ENCODE measurements at regions not wholly inside any gene's neighbourhood (a gene's known extent, or its start where the extent isn't known, plus 50 kb on each side); places are given as distances from the start of the nearest gene placed in this dataset.

DNA sequence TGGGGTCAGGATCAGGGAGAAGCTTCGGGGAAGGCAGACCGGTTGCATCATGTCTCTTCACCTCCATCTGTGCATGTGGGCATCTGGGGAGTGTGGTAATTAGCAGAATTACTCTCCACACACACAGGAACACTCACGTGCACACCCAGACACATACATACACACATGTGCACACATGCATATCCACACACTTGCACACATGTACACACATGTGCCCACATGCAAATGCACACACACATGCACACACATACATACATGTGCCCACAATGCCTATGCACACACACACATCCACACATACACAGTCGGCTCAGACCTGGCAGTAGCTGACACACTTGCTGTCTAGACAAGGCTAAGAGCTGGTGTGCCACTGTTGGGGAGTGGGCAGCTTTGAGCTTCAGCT lies 212.3 kb upstream of the PMEPA1 start:
- Mint-ChIP-seq H3K27me3 (ENCODE audit: low read depth in 3 of 3) (peaks cover 2 to 4% (median 4%) of the 10 kb centered on the region in 3 donors), H3K27ac (no peak overlapping the region), H3K4me1 (no peaks in the 10 kb centered on the region), H3K9me3 (no peaks in the 10 kb centered on the region), H3K36me3 (peaks cover 0 to 3% (median 0%) of the 10 kb centered on the region in 3 donors), H3K4me3 (no peak overlapping the region)
- no peak for DNase-seq

DNA sequence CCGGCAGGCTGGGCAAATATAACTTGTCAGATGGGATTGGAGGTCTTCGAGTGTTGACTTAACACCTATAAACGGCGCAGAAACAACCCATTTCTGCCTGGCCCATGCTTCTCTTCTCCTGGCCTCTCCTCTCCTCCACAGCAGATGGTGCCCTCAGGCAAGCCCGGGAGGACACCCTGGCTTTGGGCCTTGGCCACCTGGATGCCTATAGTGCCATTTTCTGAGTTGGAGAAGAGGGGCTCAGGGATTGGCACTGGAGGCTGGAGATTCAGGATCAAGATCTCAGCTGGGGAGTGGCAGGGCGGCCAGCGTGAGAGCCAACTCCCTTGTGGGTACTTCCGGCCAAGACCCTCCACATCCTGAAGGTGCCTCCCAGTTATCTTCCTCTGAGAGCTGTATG lies 211.9 kb upstream of the PMEPA1 start:
- Mint-ChIP-seq H3K27me3 (ENCODE audit: low read depth in 3 of 3) (peaks cover 2 to 4% (median 3%) of the 10 kb centered on the region in 3 donors), H3K9me3 (no peaks in the 10 kb centered on the region), H3K4me1 (no peaks in the 10 kb centered on the region), H3K27ac (no peak overlapping the region), H3K36me3 (peaks cover 0 to 3% (median 0%) of the 10 kb centered on the region in 3 donors), H3K4me3 (no peak overlapping the region)
- no peak for DNase-seq

DNA sequence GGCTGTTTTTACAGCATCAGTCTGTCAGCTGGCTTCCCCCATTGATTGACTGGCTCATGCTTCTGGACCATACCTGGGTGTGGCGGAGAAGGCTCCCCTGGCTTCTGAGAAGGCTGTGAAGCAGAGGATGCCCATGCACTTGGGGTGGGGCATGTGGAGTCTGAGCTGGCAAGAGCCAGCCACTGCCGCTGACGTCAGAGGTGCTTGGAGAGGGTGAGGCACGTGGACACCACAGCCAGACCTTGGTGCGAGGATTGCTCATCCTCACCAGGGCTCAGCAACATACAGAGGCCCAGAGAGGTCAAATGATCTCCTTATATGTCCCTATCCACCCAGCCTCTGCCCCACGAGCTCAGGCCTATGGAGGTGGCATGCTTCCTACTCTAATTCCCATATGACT lies 211.2 kb upstream of the PMEPA1 start:
- Mint-ChIP-seq H3K27me3 (ENCODE audit: low read depth in 3 of 3) (peaks cover 2 to 4% (median 3%) of the 10 kb centered on the region in 3 donors), H3K4me3 (no peak overlapping the region), H3K9me3 (no peaks in the 10 kb centered on the region), H3K36me3 (peaks cover 0 to 3% (median 0%) of the 10 kb centered on the region in 3 donors), H3K27ac (no peak overlapping the region), H3K4me1 (no peaks in the 10 kb centered on the region)
- no peak for DNase-seq

DNA sequence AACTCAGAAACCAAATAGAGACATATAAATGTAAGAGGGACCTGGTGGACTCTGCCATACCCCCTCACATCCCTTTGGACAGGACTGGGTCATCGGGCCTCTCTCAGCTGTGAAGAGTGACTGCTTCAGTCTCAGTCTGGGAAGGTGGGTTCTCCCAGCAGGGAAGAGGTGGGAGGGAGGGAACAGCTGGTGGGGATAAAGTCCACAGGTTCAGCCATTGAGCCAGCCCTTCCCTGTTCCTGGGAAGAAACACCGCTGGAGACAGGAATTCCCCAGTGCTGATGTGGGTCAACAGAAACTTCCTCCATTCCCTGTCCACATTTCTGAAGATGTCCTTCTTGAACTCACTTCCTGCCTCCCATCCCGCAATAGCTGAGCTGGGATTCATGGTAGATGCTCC lies 209.2 kb upstream of the PMEPA1 start:
- DNase-seq, result no peak
- no peak overlapping the region for H3K4me3 Mint-ChIP-seq
- H3K9me3 Mint-ChIP-seq, result no peaks in the 10 kb centered on the region
- H3K4me1 Mint-ChIP-seq, result no peaks in the 10 kb centered on the region
- H3K27ac Mint-ChIP-seq, result no peak overlapping the region
- H3K27me3 Mint-ChIP-seq (ENCODE audit: low read depth in 3 of 3), result peaks cover 2 to 4% (median 2%) of the 10 kb centered on the region in 3 donors
- peaks cover 0 to 3% (median 0%) of the 10 kb centered on the region in 3 donors for H3K36me3 Mint-ChIP-seq

DNA sequence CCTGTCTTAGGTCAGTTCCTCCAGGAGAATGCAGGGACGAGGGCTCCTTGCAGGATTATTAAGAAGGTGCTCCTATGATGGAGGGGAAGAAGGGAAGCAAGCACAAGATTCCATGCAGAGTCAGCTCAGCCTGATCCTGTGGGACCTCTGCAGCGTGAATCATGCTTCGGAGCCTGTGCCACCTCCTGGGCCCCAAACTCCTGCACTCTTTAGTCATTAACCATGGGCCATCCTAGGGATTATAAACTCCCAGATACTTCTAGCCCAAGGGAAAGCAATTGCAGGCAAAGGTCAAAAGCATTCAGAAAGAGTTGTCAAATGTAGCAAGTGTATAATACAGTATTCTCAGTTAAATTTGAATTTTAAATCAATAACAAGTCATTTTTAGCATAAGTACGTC lies 208.7 kb upstream of the PMEPA1 start:
- H3K4me1 Mint-ChIP-seq, result no peaks in the 10 kb centered on the region
- DNase-seq, result no peak
- peaks cover 0 to 3% (median 0%) of the 10 kb centered on the region in 3 donors for H3K36me3 Mint-ChIP-seq
- no peak overlapping the region for H3K27ac Mint-ChIP-seq
- no peak overlapping the region for H3K4me3 Mint-ChIP-seq
- H3K27me3 Mint-ChIP-seq (ENCODE audit: low read depth in 3 of 3), result peaks cover 2 to 4% (median 2%) of the 10 kb centered on the region in 3 donors
- no peaks in the 10 kb centered on the region for H3K9me3 Mint-ChIP-seq

DNA sequence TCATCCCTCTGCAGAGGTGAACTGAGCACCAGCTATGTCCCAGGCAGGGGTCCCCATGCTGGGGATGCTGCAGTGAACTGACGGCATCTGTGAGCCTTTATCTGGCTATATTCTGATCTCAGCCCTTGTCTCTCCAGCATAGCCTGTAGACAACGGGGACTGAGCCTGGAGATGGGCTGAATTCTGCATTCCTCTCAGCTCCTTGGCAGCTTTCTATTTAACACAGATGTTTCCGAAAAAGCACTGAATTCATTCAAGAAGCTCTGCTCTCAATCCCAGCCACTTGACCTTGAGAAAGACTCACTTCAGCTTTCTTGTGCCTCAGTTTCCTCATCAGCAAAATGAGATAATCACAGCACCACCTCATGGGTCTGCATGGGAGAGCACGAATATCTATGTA lies 204.4 kb upstream of the PMEPA1 start:
- peaks cover 2 to 5% (median 4%) of the 10 kb centered on the region in 3 donors for H3K27me3 Mint-ChIP-seq (ENCODE audit: low read depth in 3 of 3)

DNA sequence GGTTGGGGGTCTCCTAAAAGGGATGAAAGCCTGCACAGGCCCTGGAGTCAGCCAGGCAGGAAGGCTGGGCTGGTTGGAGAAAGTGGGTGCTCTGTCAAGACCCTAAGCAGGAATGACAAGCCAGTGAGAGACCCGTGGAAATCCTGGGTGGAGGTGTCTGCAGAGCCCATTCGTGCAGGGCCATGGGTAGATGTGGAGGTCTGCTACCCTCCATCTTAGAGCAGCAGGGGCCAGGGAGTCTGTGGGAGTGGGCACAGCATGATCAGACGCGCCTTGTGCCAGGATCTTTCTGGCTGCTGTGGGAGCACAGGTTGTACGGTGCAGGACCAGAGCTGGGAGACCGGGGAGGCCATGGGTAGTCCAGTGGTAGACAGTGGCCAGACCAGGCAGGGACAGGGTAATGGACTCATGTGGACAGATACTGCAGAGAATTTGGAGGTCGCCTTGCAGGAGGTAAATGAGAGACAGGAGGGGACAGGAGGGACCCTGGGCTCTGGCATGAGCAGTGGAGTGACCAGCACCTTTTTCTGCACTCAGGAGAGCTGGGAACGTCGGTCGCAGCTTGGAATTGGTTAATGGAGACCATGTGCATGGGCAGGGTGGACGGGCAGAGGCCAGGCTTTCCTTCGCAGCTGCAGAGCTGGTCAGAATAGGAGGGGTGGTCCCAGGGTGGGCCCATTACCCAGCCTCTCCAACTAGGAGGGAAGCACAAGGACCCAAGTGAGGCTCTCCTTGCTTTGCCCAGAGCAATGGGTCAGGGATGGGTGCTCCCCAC lies 203.5 kb upstream of the PMEPA1 start:
- no peak overlapping the region for H3K4me3 Mint-ChIP-seq
- H3K4me1 Mint-ChIP-seq, result no peaks in the 10 kb centered on the region
- peaks cover 2 to 6% (median 5%) of the 10 kb centered on the region in 3 donors for H3K27me3 Mint-ChIP-seq (ENCODE audit: low read depth in 3 of 3)
- H3K9me3 Mint-ChIP-seq, result no peaks in the 10 kb centered on the region
- no peak for DNase-seq
- H3K36me3 Mint-ChIP-seq, result no peaks in the 10 kb centered on the region
- H3K27ac Mint-ChIP-seq, result no peak overlapping the region

More for the DNA sequence above, 204.4 kb upstream of the PMEPA1 start:
- no peak for DNase-seq
- no peak overlapping the region for H3K27ac Mint-ChIP-seq
- no peaks in the 10 kb centered on the region for H3K9me3 Mint-ChIP-seq
- H3K36me3 Mint-ChIP-seq, result peaks cover 0 to under 1% (median 0%) of the 10 kb centered on the region in 3 donors
- no peaks in the 10 kb centered on the region for H3K4me1 Mint-ChIP-seq
- no peak overlapping the region for H3K4me3 Mint-ChIP-seq

DNA sequence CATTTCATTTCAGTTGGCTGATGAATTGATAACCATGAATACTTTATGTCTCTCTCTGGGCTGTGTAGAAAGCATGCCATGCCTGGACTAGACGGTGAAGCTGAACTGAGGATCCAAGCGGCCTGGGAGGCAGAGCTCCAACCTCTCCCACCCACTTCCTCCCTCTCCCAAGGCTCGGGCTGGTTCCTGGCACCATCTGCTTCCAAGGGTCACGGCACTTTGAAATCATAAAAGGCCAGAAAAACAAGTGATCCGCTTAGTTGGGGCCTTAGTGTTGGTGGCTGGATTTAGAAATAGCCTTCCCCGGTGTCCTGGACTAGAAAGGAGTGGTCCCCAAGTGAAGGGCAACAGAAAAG lies 202.4 kb upstream of the PMEPA1 start:
- Mint-ChIP-seq H3K4me1 (no peaks in the 10 kb centered on the region), H3K27ac (no peak overlapping the region), H3K9me3 (no peaks in the 10 kb centered on the region), H3K36me3 (no peaks in the 10 kb centered on the region), H3K27me3 (ENCODE audit: low read depth in 3 of 3) (peaks cover 2 to 5% (median 2%) of the 10 kb centered on the region in 3 donors), H3K4me3 (no peak overlapping the region)
- DNase-seq, result no peak

DNA sequence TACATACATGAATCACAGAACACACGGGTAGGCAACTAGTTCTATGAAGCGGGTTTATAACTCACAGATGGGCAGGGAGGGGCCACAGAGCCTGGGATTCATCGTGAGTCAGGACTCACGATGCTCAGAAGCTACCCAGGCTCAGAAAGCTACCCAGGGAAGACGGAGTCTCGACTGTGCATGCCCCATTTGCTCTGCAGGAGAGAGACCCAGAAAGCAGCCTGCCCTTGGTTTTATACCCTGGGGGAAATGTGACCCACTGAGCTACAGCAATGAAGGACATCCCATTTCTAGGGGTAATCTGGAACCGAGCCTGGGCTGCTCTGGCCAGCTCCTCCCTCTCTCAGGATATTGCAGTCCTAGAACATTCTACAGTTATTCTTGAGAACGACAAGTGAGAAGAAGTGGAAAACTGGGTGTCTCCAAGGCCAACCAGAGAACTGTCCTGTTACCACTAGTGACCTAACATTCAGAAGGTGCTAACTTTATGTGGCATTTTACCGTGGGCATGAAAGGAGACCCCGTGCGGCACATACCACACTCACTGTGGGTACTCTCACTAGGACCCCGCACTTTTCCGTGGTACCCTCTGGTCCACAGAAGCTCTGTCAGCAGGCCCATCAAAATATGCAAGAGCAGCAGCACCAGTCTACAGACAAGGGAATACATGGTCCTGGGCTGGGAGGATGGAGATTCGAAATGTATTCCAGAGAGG lies 201.9 kb upstream of the PMEPA1 start:
- Mint-ChIP-seq H3K4me3 (no peak overlapping the region), H3K9me3 (no peaks in the 10 kb centered on the region), H3K27ac (no peak overlapping the region), H3K27me3 (ENCODE audit: low read depth in 3 of 3) (peaks cover 2 to 5% (median 3%) of the 10 kb centered on the region in 3 donors), H3K36me3 (no peaks in the 10 kb centered on the region), H3K4me1 (no peaks in the 10 kb centered on the region)
- no peak for DNase-seq

DNA sequence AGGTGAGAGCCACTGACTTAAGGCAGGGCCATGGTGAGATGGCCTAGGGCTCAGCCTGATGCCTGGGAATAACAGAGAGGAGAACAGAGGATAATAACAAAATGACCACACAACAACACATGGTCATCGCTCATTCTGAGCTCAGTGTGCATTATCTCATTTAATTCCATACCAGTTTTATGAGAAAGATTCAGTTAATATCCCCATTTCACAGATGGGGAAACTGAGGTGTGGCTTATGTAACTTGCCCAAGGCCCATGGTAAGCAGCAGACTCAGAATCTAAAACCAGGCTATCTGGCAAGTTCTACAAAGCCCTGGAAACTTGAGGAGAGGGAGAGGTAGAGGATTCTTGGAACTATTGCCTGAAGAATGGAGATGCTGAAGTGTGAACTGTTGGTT lies 200.9 kb upstream of the PMEPA1 start:
- Mint-ChIP-seq H3K4me3 (no peak overlapping the region), H3K36me3 (no peaks in the 10 kb centered on the region), H3K9me3 (no peaks in the 10 kb centered on the region), H3K4me1 (no peaks in the 10 kb centered on the region), H3K27ac (no peak overlapping the region), H3K27me3 (ENCODE audit: low read depth in 3 of 3) (peaks cover 4 to 5% (median 5%) of the 10 kb centered on the region in 3 donors)
- no peak for DNase-seq

DNA sequence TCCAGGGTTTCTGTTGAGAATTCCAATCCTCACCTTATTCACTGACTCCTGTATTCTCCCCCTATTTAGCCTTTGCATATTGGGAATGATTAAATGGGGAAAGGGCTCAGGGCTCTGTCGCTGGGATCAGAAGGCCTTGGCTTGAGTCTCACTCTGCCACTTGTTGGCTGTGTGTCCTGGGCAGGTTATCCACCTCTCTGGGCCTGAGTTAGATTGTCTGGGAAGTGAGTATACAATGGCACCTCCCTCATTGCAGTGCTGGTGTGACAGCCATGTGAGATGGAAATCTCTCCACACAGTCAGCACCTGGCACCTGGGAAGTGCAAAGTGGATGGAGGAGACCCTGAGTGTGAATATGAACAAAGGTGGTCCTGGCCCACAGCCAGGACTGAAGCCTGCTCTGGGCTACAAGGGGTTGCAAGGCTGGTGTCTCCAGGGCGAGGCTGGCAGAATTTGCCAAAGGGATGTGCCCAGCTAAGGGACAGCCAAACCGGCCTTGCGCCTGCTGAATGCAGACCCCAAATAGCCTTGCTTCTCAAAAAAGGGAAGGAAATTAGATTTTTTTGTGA lies 200.0 kb upstream of the PMEPA1 start:
- Mint-ChIP-seq H3K27me3 (ENCODE audit: low read depth in 3 of 3) (peaks cover 5 to 9% (median 5%) of the 10 kb centered on the region in 3 donors), H3K4me1 (no peaks in the 10 kb centered on the region), H3K36me3 (no peaks in the 10 kb centered on the region), H3K4me3 (no peak overlapping the region), H3K27ac (no peak overlapping the region), H3K9me3 (no peaks in the 10 kb centered on the region)
- no peak for DNase-seq

DNA sequence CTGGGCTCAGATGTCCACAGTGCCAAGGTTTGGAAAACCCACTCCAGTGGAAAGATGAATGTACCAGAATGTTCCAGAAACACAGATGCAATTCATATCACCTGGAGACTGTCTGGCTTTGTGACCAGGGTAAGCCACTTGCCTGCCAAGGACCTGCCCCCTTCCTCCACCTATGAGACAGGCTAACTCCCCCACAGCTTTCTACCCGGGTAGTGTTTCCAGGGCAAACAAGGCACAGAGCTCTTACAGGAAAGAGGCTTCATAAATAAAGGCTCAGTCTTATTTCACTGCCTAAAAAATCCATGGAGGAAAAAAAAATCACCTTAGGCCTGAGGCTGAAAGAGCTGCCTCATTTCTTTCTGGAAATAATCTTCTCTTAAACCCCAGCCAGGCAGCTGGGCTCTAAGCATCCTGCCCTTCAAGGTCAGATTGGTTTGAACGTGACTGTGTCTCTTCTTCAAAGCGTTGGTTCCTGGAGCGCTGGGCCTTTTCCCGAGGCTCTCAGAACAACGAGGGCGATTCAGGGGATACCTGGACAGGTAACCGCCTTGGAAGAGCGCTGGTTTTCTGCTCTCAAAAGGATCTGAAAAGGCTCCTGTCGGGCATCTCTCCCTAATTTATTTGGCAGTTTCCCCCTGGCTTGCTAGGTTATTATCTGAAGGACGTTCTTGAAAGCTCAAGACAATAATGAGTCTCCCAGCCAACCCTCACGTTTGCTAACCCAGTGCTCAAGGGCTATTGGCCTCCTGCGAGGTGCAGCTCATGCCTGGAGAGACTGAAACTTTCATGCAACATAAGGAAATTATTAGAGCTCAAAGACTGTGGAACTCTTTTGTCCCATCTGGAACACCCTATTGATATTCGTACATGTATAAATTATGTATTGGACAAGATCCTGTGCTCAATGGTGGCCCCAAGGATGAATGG lies 199.2 kb upstream of the PMEPA1 start:
- no peaks in the 10 kb centered on the region for H3K9me3 Mint-ChIP-seq
- no peaks in the 10 kb centered on the region for H3K4me1 Mint-ChIP-seq
- DNase-seq, result no peak
- peaks cover 5 to 11% (median 5%) of the 10 kb centered on the region in 3 donors for H3K27me3 Mint-ChIP-seq (ENCODE audit: low read depth in 3 of 3)
- H3K27ac Mint-ChIP-seq, result no peak overlapping the region
- H3K4me3 Mint-ChIP-seq, result no peak overlapping the region
- H3K36me3 Mint-ChIP-seq, result no peaks in the 10 kb centered on the region

DNA sequence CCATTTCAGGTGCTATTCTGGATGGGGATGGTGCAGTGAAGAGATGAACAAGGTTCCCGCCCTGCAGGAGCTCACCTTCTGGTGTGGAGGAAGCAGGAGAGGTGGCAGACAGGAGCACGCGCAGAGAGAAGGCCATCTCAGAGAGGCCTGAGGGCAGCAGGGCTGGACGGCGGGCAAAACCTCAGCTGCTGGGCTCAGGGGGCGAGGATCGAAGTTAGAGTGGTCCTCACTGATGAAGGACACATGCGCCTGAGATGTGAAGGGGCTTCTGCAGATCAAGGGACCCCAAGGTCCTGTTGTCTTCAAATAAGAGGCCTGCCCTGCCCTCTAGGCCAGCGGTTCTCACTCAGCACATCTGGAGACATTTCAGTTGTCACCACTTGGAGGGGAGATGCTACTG lies 198.4 kb upstream of the PMEPA1 start:
- Mint-ChIP-seq H3K4me3 (no peak overlapping the region), H3K27me3 (ENCODE audit: low read depth in 3 of 3) (peaks cover 5 to 11% (median 5%) of the 10 kb centered on the region in 3 donors), H3K27ac (no peak overlapping the region), H3K4me1 (no peaks in the 10 kb centered on the region), H3K9me3 (no peaks in the 10 kb centered on the region), H3K36me3 (no peaks in the 10 kb centered on the region)
- no peak for DNase-seq
